GM21619 (cell line): ENCODE measurements at regions not wholly inside any gene's neighbourhood (a gene's known extent, or its start where the extent isn't known, plus 50 kb on each side); places are given as distances from the start of the nearest gene placed in this dataset.

Experiments
- ATAC-seq: cut with Tn5 transposase; IDR thresholded peaks from one replicate; pipeline ENCODE4 v1.9.1; 2021; ENCODE audit not compliant: unreplicated experiment

GRCh38 chr18:56096861-56097260 lies 508.9 kb upstream of the TCF4 start:
- no peak for ATAC-seq

- no peak for ATAC-seq
Measured at GRCh38 chr18:56089612-56090258, 501.7 kb upstream of the TCF4 start.

- ATAC-seq: no peak
Measured at GRCh38 chr18:56086786-56087185, 498.8 kb upstream of the TCF4 start.

- ATAC-seq: no peak
Measured at GRCh38 chr18:56086176-56086575, 498.2 kb upstream of the TCF4 start.

GRCh38 chr18:56085551-56085950 lies 497.6 kb upstream of the TCF4 start:
- ATAC-seq: no peak

- no peak for ATAC-seq
Measured at GRCh38 chr18:56083523-56084287, 495.7 kb upstream of the TCF4 start.

- no peak for ATAC-seq
Measured at GRCh38 chr18:56083097-56083521, 495.1 kb upstream of the TCF4 start.

- no peak for ATAC-seq
Measured at GRCh38 chr18:56076723-56077122, 488.7 kb upstream of the TCF4 start.

GRCh38 chr18:56068701-56069100 lies 480.7 kb upstream of the TCF4 start:
- ATAC-seq: no peak

- ATAC-seq: no peak
Measured at GRCh38 chr18:56067969-56068671, 480.1 kb upstream of the TCF4 start.

GRCh38 chr18:56067214-56067894 lies 479.4 kb upstream of the TCF4 start:
- ATAC-seq: no peak

- no peak for ATAC-seq
Measured at GRCh38 chr18:56066524-56067213, 478.7 kb upstream of the TCF4 start.

- ATAC-seq: no peak
Measured at GRCh38 chr18:56065086-56065485, 477.1 kb upstream of the TCF4 start.

GRCh38 chr18:56062931-56063330 lies 474.9 kb upstream of the TCF4 start:
- no peak for ATAC-seq

GRCh38 chr18:56060967-56061541 lies 473.1 kb upstream of the TCF4 start:
- no peak for ATAC-seq

GRCh38 chr18:56052202-56052601 lies 464.2 kb upstream of the TCF4 start:
- no peak for ATAC-seq

GRCh38 chr18:56044239-56044638 lies 456.2 kb upstream of the TCF4 start:
- no peak for ATAC-seq

GRCh38 chr18:56043641-56044061 lies 455.7 kb upstream of the TCF4 start:
- no peak for ATAC-seq

GRCh38 chr18:56042915-56043536 lies 455.0 kb upstream of the TCF4 start:
- no peak for ATAC-seq
